ENCODE measurements at regions not wholly inside any gene's neighbourhood (a gene's known extent, or its start where the extent isn't known, plus 50 kb on each side); places are given as distances from the start of the nearest gene placed in this dataset.

DNA sequence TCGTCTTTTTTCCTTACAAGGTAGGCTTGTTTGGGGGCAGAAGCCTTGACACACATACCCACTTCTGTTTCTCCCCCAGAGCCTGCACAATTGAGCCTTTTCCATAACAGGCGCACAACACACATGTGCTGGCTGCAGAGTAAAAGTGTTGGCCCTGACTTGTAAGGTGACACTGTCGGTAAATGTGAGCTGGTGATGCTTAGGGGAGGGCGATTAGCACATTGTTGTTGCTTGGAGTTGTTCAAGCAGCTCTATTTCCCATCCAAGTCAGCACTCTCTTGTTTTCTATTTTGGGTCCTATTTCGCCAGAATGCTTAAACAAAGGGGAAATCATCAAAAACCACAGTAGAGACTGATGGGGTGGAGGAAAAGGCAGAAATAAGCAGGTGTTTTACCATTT, 51.9 kb upstream of the PTPRJ start:
- TF ChIP-seq, protein P1, sequence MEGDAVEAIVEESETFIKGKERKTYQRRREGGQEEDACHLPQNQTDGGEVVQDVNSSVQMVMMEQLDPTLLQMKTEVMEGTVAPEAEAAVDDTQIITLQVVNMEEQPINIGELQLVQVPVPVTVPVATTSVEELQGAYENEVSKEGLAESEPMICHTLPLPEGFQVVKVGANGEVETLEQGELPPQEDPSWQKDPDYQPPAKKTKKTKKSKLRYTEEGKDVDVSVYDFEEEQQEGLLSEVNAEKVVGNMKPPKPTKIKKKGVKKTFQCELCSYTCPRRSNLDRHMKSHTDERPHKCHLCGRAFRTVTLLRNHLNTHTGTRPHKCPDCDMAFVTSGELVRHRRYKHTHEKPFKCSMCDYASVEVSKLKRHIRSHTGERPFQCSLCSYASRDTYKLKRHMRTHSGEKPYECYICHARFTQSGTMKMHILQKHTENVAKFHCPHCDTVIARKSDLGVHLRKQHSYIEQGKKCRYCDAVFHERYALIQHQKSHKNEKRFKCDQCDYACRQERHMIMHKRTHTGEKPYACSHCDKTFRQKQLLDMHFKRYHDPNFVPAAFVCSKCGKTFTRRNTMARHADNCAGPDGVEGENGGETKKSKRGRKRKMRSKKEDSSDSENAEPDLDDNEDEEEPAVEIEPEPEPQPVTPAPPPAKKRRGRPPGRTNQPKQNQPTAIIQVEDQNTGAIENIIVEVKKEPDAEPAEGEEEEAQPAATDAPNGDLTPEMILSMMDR (IDR thresholded peaks at IDR 0.05; ENCODE audit: low read depth, low read length), result no peak
- no peak for TF ChIP-seq EZH2phosphoT487 (IDR thresholded peaks at IDR 0.05; ENCODE audit: low read depth)

Data from OCI-LY3 (cell line).